Vagina (tissue), 2 donors: ENCODE measurements at regions not wholly inside any gene's neighbourhood (a gene's known extent, or its start where the extent isn't known, plus 50 kb on each side); places are given as distances from the start of the nearest gene placed in this dataset.

Experiments used
- POLR2A ChIP-seq, 2 donors: fragments of 450-650 bp; IDR thresholded peaks; one replicate each; pipeline ENCODE4 v1.6.1; 2017; ENCODE audit warnings: antibody characterized with exemption in 2 of 2, mild to moderate bottlenecking in 2 of 2, moderate library complexity in 2 of 2
- POLR2AphosphoS5 ChIP-seq, 2 donors: sonication (generic); formaldehyde crosslinking; IDR thresholded peaks; one replicate each; pipeline ENCODE4 v1.9.0; 2017; ENCODE audit warnings: antibody characterized with exemption in 2 of 2, mild to moderate bottlenecking in 2 of 2, low read depth in 1 of 2; ENCODE audit not compliant: insufficient read depth in 1 of 2

- TF ChIP-seq POLR2A (IDR thresholded peaks at IDR 0.05) = no peak
- TF ChIP-seq POLR2AphosphoS5 (IDR thresholded peaks at IDR 0.05; ENCODE audit: insufficient read depth in 1 of 2, low read depth in 1 of 2) = no peak
Measured at GRCh38 chr17:31738996-31739699, 119.9 kb downstream of the COPRS start.
